Stimulated activated CD4-positive, alpha-beta T cell treated with anti-CD3 and anti-CD28 coated beads, Interleukin-15, amount 100 ng/mL, for 24 hours (primary cell): ENCODE measurements at regions not wholly inside any gene's neighbourhood (a gene's known extent, or its start where the extent isn't known, plus 50 kb on each side); places are given as distances from the start of the nearest gene placed in this dataset.

Experiments used
- DNase-seq: peaks from one replicate; pipeline ENCODE4 v3.0.0-alpha.2; 2020

DNA sequence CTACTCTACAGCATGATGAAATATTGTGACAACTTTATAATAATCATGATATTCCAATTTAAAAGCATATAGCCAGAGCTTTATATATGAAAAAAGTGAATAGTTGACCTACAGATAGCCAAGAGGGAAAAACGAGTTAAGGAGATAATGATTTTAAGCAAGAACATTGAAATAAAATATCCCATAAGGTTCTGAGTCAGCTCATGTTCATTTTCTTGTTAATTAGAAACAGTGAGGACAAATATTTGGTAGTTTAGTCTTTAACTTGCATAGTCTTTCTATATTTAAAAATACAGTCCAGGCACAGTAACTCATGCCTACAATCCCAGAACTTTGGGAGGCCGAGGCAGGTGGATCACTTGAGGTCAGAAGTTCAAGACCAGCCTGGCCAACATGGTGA, 55.8 kb upstream of the CDH6 start:
- no peak for DNase-seq

DNA sequence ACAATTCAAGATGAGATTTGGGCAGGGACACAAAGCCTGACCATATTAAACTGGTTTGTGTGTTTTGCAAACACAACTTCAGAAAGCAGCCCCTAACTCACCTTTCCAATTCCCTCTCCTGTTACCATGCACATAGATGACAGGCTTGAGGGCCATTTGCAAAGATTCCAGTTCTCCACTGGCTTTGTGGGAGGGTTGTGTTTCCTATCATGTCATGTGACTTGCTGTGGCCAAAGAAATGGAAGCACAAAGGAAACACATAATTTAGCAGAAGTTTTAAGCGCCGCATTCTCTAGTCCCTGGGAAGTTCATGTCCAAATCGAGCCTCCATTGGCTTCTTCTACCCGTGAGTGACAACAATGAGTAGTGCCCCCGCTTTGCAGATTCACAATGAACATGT, 57.9 kb upstream of the CDH6 start:
- no peak for DNase-seq

DNA sequence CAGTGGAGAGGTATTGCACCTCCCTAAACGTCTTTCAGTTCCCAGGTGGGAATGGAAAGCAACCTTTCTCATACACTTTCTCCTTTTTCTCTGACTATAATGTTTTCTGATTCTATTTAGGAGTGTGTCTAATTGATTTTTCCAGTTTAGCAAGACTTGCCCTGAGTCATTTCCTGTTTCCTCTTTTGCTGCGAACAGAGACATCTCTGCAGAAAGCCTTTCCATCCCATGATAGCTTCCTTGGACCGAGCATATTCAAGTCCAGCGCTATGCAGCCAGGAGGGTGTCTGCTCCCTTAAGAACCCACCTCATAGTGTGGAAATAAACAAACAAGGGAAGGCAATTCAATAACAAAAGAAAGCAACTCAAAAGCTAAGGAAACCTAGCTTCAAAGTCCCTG, 60.0 kb upstream of the CDH6 start:
- no peak for DNase-seq

DNA sequence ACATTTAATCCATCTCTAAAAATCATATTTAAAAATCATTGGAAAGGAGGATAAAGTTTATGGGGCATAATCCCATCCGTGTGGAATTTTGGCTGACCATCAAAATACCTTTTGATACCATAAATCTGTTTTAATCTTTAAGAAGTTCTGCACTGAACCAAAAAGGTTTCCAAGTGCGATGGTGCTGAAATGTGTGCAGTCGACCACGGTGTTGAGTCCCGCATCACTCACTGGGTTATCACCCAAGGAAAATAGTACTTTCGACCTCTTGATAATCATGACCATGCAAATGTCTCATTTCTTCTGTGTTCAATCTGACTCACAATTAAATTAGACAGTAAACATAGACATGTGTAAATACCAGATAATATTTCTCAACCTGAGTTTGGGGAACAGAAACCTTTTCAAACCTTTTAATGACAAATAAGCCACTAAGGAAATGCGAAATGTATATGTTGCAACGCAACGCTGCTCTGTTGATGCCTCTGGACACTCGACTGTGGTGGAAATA, 62.0 kb upstream of the CDH6 start:
- DNase-seq = no peak

DNA sequence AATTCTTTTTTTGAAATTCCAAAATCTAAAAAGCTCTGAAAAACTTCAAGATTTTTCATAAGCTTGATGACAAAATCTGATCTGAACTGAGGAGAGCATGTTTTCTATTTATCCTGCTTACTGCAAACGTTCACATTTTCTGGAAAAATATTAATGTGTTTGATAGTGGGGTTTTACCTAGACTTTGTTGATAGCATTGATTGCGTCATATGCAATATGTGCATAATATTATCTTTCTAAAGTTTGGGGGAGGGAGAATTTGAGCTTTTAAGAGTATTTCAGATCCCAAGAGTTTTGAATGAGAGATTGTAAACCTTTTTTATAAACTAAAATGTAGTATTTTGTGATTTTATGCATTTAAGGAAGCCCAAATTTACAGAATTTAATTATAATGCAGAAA, 62.8 kb upstream of the CDH6 start:
- DNase-seq = no peak

DNA sequence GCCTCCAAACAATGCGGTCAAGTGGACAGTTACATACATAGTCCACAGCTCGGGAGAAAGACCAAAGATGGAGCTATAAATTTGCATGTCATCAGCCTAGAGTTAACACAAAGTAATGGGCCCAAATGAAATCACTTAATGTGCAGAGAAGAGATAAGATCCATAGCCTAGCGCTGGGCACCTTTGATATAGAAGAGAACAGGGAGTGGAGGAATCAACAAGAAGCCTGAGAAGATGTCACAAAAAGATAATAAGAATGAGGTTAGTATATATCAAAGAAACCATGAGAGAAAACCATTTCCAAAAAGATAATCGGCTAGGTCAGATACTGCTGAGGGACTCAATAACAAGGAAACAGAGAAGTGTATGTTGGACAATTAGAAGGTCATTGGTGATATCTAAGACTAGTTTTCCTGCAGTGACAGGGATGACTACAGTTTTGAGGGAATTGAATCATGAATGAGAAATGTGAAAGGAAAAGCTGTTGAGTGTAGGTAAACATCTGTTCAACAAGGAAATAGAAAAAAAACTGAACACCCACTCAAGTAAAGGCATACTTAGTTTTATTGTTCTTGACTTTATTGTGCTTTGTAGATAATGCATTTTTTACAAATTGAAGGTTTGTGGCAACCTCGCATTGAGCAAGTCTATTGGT, 68.7 kb upstream of the CDH6 start:
- no peak for DNase-seq

DNA sequence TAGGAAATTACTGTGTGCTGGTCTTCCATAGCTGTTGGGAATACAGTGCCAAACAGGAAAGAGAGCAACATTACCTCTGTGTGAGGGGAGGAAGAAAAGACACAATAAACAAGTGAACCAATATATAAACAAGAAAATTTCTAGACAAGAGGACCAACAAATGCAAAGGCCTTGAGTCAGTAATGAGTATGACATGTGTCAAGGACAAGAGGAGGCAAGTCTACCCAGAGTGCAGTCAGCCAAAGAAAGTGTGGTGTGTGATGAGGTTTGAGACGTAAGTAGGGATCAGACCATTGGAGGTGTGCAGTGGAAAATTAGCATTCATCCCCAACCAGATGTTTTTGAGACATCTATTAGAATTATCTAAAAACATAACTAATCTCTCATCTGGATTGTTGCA, 69.5 kb upstream of the CDH6 start:
- no peak for DNase-seq

DNA sequence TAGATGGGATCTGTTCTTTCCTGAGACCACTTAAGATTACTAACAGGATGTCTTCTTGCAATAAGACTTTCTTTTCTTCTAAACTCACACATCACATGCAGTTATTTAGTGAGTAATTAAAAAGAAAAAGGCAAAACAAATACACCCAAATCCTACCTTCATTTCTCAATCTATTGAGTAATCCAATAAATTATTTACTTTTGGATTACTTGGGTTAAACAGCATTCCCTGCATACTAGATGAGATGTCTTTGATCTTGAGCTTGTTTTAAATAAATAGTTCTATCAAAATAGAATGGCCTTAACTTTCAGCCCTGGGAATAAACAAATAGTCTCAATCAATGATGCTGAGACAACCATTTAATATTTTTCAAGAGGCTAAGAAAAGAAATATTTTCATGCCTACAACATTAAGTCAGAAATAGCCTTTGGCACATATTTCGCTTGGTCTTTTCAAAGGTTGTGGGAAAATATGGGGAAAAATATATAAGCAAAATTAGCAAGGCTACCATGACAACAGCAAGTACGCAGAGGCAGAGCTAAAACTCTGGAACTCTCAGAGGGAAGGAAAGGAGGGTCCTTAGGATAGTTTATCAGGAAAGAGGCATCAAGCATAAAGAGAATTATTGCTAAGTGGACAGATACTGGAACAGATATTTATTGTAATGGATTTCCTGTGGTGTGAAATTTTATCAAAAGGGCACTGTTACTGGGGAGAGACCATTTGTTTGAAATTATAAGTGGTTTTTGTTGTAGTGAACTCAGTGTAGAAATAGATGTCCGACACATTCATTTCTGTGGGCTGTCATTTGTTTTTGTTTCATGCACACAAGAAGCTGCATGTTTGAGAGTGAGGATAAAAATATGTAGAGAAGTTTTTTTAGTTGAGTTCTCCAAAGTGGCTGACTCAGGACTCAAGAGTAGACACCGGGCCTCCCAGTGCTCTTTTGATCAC, 70.2 kb upstream of the CDH6 start:
- no peak for DNase-seq

DNA sequence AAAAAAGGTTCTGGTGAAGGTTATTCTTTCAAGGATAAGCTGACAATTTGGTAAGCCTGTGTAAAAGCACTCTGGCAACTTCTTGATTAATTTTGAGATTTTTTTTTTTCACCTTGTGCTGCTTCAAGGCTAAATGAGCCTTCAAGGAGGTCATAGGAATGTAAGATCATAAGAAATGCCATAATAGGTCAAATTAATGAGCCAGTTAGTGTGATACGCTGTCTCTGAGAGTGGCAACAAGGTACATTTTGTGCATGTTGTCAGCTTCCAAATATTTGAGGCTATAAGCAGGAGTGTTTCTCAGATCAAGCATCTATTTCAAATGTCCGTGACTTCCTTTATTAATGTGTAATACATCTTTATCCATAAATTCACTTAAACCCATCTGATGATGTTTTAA, 72.3 kb upstream of the CDH6 start:
- no peak for DNase-seq

DNA sequence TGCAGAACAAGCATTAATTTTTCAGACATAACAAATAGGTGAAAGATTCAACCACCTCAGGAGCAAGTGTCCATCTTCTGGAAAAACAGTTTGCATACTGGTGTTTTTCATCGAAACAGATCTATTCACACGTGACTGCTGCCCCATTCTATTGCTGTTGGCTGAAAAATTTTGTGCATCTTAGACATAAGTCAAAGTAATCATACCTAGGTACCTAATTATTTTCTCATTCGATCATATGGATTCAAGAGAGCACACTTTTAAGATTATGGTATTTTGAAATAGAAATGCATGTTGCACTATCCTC, 72.9 kb upstream of the CDH6 start:
- DNase-seq = no peak

DNA sequence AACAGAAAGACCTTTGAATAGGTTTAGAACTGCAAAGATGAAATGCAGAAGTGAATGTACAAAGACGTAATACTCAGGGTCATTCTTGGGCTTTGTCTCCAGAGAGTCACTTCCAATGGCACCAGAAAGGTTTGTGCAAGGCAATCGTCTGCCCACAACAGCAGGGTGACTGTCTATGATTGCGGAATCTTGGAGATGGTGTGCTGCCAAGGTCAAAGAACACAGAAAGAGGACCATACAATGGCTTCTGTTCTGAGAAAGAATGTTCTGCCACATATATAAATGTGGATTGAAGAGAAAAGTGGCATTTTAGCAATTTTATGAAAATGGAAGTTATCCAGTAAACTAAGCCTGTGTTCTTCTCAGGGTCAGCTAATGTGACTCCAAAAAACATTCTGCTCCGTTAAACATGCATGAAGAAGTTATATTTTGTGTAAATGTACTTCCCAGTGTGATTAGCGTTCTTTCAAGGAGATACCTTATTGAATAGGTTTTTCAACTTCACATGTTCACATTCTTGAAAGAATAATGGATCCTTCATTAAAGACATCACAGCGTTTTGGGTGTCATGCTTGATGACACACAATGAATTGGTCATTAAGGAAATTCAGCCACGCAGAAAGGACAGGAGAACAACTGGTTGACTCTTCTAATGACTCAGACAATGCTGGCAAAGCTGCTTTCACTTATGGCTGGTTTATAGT, 73.4 kb upstream of the CDH6 start:
- DNase-seq = no peak

DNA sequence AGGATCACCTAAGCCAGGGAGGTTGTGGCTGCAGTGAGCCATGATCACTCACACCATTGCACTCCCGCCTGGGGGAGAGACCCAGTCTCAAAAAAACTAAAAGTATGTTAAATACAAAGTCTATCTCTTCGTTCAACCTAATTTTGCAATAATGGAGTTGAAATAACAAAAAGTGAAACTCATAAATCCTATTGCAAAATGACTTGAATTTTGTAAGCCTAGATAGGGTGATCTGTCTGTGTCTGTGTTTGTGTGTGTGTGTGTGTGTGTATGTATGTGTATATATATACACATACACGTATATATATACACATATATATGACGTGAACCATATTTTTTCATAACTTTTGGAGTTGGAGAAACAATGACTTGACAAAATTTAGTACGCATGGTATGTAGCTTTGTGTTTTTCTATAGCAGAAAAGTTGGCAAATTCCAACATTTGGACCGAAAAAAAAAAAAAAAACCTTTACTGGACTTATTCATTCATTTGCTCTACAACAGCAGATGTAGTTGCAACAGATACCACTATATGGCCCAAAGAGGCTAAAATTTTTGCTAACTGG, 76.9 kb upstream of the CDH6 start:
- DNase-seq = no peak

DNA sequence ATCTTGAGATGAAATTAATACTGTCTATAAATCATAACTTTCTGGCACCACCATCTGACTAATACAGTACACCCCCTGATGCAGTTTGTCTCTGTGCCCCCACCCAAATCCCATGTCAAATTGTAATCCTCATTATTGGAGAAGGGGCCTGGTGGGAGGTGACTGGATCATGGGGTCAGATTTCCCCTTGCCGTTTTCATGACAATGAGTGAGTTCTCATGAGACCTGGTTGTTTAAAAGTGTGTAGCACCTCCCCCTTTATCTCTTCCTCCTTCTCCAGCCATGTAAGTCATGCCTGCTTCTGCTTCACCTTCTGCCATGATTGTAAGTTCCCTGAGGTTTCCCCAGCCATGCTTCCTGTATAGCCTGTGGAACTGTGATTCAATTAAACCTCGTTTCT, 78.7 kb upstream of the CDH6 start:
- no peak for DNase-seq

DNA sequence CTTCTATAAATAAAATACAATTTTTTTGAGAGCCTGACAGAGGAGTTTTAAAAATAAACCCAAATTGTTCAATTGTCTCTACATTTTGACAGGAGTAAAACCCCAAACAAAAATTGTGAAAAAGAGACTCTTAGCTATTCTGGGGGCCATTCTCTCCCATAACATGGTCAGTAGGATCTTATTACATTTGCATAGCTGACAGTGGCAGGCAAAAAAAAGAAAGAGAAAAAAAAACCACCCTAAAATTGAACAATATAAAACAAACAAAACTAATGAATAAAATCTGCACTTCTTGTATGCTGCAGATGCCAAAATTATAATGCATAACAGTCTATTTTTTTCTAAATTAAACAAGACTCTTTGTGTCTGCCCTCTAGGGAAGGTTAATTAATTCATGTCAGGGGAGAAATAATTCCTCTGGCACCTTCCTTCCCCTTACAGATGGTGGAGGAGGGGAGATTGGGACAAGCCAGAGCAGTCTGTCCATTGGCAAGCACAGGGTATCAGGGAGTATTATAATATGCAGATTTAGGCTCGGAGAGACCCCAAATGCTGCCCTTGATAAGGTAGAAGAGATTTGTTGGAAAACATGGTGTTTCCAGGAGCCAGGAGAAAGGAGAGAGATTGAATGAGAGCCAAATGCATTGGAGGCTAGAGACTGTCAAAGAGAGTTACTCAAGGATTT, 79.7 kb upstream of the CDH6 start:
- no peak for DNase-seq

DNA sequence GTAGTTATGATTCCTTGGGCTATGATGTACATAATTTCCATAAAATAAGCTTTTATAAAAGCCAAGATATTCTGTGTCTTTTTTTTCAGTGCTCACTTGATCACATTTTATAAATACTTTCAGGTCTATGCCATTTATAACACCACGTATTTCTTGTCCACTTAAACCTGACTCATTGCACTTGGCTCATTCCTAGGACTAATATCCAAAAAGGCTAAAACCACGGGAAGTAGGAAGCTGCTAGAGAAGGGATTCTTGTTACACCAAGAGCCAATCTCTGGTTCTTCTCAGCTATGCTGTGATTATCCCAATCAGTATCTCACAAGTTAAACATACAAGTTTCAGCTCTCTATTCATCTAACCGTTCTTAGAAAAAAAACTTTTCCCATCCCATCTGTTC, 80.4 kb upstream of the CDH6 start:
- DNase-seq = no peak

DNA sequence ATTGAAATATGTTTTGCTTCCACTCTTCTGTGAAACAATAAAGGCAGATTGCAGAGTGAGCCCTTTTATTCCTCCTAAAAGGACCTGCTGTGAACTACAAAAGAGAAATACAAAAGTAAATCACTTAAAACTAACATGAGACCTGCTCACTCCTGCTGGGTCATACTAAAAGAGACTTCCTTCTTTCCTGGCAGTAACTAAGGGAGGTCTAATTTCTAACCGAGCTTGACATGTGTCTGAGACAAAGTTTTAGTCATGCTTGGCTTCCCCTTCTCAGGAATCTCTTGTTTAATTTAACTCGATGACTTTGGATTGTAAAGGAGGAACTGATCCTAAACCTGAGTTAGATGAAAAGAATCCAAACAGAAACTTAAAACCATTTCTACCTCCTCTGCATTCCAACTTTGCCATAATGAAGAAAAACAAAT, 86.4 kb upstream of the CDH6 start:
- DNase-seq = no peak

DNA sequence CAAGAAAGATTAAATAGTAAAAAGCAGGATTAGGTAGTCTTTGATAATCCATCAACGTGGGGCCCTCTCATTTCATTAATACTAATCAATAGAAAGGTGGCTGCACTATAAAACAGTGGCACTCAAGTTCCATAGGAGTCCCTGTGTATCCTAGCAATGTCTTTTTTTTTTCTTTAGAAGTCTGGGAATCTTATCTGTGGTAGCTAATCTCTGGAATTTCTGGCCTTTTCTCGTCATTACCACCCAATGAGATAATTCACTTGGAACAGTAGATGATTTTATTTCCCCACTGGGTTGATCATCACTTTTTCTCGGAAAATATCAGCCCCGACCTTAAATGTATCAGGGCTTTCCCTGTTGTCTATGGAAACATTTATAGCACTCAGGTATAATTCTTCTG, 86.8 kb upstream of the CDH6 start:
- DNase-seq = no peak

DNA sequence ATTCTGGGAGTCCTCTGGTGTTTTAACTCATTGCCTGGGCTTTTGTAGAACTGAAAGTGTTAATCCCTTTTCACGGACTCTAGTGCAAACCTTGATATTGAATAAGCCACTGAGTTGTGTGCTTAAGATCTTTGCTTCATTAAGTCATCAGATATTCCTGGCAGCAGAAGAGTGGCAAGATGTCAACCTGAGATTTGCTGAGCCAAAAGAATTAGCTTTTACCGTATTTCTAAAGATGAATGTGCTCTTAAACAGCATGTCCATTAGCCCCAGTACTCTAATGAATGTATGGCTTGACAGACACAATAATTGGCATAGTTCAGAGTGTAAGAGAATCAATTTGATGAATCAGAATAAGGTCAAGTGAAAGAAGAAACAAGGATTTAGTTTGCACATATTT, 87.2 kb upstream of the CDH6 start:
- no peak for DNase-seq

DNA sequence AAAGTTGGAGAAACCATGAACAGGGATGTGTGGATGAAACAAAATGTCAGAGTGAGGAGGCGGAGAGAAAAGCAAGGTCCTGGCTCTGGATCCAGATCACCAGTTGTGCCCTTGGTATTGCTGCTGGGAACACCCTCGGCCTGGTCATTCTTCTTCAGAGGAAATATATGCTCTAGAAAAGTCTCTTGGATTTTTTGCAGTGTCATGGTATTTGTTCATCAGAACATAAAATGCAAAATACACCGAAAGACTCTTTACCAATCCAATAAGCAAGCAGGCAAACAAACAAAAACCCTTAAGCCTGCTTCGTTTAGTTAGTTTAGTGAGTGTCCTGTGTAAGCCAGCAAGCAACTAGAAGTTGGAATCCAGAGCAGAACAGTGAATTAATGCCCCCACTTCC, 88.7 kb upstream of the CDH6 start:
- DNase-seq = no peak

DNA sequence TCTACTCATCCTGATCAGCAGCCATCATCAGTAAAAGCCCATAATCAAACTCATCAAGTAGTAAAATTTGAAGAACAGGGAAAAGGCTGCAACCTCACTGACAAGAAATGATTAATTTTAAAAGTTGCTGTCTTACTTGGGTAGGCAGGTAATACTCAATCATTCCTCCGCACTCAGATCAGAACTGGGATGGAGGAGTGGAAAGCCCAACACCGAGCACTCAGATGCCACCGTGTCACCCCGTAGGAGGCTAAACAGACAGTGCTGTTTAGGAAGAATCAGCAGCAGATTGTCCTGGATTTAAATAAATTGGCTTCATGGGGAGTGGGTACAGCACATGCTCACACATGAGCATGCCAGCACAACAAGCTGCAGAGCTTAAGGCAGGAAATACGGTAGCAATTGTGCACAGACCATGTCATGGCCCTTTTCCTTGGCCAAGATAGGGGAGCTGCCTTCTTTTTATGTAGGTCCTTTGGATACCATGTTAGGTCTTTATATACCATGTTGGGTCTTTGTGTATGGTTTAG, 92.6 kb upstream of the CDH6 start:
- no peak for DNase-seq

DNA sequence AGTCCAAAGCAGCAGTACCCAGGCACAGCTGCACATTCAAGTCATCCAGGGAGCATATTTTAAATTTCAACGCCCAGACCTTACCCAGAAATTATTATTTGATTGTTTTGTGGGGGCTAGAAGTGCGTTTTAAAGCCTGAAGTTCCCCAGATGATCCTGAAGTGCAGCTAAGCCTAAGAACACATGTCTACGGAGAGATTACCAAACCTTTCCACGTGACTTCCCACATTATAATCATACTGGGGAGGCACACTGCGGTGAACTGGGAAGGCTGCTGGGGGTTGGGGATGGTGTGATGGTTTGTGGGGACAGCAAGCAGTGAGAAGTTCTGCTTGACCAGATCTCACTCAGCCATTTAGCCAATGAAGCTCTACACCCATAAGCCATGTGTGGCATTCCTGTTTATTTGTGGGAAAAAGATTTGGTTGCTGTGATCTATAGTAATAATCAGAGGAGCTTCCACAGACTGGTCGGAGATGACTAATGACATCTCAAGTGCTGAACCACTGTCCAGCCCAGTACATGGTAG, 93.4 kb upstream of the CDH6 start:
- no peak for DNase-seq

DNA sequence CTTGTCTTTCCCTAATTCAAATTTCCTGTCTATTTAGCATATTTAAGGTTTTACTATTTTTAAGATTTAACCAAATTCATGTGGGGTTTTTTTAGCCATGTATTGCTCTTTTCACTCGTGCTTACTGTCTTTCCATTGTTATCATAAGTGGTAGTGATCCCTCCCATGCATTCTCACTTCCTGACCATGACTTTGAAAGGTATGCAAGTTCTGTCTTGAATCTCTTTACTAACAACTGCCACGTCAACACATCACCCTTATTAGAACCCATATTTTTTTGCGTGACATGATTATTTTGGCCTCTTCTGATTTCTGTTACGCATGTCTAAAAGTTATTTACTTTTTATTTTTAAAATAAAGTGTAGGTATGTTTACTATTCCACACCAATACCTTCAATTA, 94.7 kb upstream of the CDH6 start:
- no peak for DNase-seq
